ENCODE measurements at regions not wholly inside any gene's neighbourhood (a gene's known extent, or its start where the extent isn't known, plus 50 kb on each side); places are given as distances from the start of the nearest gene placed in this dataset.

DNA sequence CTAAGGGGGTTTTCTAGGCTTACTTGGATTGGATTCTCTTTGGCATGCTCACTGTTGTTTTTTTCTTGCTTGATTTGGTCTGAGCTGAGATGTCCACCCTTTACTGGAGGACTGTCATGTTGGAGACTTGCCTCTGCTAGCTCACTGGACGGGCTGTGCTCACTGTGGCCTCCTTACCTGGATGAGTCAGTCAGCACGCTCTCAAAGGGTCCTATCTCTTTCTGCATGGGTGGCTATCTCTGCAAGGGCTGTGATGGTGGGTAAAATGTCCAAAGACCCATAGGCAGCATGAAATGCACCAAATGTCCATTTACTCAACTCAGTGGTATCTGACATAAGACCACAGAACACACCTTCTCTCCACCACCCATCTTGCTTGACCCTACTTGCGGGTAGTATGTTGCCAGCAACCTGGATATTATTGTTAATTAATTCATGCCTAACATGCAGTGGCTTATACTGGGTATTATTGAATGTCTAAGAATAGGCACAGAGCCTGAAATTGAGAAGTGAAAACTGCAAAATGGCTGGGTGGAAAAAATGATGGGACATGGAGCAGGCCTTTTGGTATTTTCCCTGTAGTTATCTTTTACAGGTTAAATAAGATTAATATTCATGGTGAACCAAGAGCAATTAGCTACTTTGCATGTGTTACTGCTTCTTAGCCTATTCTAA lies 68.9 kb upstream of the TLE1 start:
- Histone ChIP-seq H3K36me3 (ENCODE audit: control insufficient read depth in 2 of 2, insufficient read depth in 2 of 2, low read length in 1 of 2) (no peaks in the 10 kb centered on the region), H3K4me2 (ENCODE audit: control insufficient read depth, insufficient read depth) (no peak overlapping the region), H3K27ac (ENCODE audit: control insufficient read depth, insufficient read depth) (no peak overlapping the region), H3K79me2 (ENCODE audit: control insufficient read depth, insufficient read depth, low read length) (no peaks in the 10 kb centered on the region), H2AFZ (ENCODE audit: control insufficient read depth, low read depth, low read length) (no peak overlapping the region), H4K20me1 (ENCODE audit: control insufficient read depth, insufficient read depth) (no peaks in the 10 kb centered on the region), H3K9ac (ENCODE audit: control insufficient read depth, insufficient read depth, low read length) (no peak overlapping the region), H3K9me3 (replicated peaks; ENCODE audit: control insufficient read depth, insufficient read depth, low read length) (no peaks in the 10 kb centered on the region; the same call in 2 of the 3 replicates), H3K4me3 (no peak overlapping the region), H3K27me3 (replicated peaks in 1 of 2; ENCODE audit: control insufficient read depth in 2 of 2, insufficient read depth in 2 of 2, low read length in 1 of 2) (no peaks in the 10 kb centered on the region), H3K4me1 (ENCODE audit: control insufficient read depth, insufficient read depth, low read length) (no peaks in the 10 kb centered on the region)
- CTCF ChIA-PET: no interaction called here
- ATAC-seq (no peak), DNase-seq (ENCODE audit: low read depth, low spot score) (no peak), FAIRE-seq (no peak)
- POLR2A ChIA-PET: no interaction called here
- BruUV-seq (replicated peaks): no TSS peak
- SMC1A ChIA-PET (ENCODE audit: uncharacterized antibody, unreplicated experiment): no interaction called here
- RAD21 ChIA-PET (ENCODE audit: unreplicated experiment): no interaction called here
- in situ Hi-C loops (cut with MboI): no loop called here
- WGBS (ENCODE audit: insufficient coverage, insufficient replicate concordance, low lambda C conversion rate, missing lambda C conversion rate): 12% methylated on average over 3 of the region's 3 CpGs
- TF ChIP-seq ZBTB40 (IDR thresholded peaks at IDR 0.05; ENCODE audit: borderline replicate concordance): no peak
- TF ChIP-seq WRNIP1 (IDR thresholded peaks at IDR 0.05; ENCODE audit: borderline replicate concordance, low read depth, low read length): no peak
- no peak for TF ChIP-seq IKZF2 (IDR thresholded peaks at IDR 0.05)
- TF ChIP-seq IRF3 (IDR thresholded peaks at IDR 0.05): no peak
- TF ChIP-seq TBL1XR1 (IDR thresholded peaks at IDR 0.05; ENCODE audit: low read depth, low read length): no peak
- TF ChIP-seq CBX3 (IDR thresholded peaks at IDR 0.05; ENCODE audit: borderline replicate concordance, low read depth): no peak
- intact Hi-C loops (cut with micrococcal nuclease; ENCODE audit: unreplicated experiment): no loop called here
